ENCODE measurements at regions not wholly inside any gene's neighbourhood (a gene's known extent, or its start where the extent isn't known, plus 50 kb on each side); places are given as distances from the start of the nearest gene placed in this dataset.

DNA sequence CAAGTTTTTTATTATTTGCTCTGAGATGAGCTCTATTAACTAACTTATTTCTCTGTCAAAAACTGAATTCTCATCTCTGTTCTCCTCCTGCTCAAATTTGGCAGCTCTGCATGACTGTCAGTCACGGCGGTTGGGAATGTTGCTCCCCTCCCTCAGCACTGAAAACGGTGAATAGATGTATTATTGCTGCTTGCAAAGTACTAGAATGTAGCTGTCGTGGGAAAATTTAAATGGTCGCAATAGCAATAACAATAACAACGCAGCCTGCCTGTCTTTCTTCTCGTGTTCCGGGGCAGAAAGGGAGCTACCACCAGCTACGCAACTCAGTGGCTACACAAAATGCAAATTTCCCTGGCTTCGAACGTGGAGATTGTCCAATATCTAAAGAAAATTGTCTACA is 125.6 kb upstream of the FRY start:
- intact Hi-C loops (cut with DNase I; ENCODE audit: low total_unique reads), result no loop called here
- H3K4me3 ChIP-seq (ENCODE audit: low read depth, poor library complexity, severe bottlenecking), result no peak overlapping the region
- TF ChIP-seq POLR2A (IDR thresholded peaks at IDR 0.05) (no peak), CTCF (IDR thresholded peaks at IDR 0.05) (no peak)
- DNase-seq (ENCODE audit: low spot score in 2 of 2), result no peak
- 68 to 69% methylated on average over 11 of the region's 11 CpGs for WGBS, 2 donors

- WGBS, 2 donors, result 29 to 44% methylated on average over 4 of the region's 4 CpGs
- intact Hi-C loops (cut with DNase I; ENCODE audit: low total_unique reads), result no loop called here
- TF ChIP-seq CTCF (IDR thresholded peaks at IDR 0.05), result no peak
- no peak for TF ChIP-seq POLR2A (IDR thresholded peaks at IDR 0.05)
- peak in 1 of 2 donors; percentile 31 for DNase-seq (ENCODE audit: low spot score in 2 of 2)
- H3K4me3 ChIP-seq (ENCODE audit: low read depth, poor library complexity, severe bottlenecking), result no peak overlapping the region
These were observed 122.7 kb upstream of the FRY start for GRCh38 chr13:31908696-31909411.

DNA sequence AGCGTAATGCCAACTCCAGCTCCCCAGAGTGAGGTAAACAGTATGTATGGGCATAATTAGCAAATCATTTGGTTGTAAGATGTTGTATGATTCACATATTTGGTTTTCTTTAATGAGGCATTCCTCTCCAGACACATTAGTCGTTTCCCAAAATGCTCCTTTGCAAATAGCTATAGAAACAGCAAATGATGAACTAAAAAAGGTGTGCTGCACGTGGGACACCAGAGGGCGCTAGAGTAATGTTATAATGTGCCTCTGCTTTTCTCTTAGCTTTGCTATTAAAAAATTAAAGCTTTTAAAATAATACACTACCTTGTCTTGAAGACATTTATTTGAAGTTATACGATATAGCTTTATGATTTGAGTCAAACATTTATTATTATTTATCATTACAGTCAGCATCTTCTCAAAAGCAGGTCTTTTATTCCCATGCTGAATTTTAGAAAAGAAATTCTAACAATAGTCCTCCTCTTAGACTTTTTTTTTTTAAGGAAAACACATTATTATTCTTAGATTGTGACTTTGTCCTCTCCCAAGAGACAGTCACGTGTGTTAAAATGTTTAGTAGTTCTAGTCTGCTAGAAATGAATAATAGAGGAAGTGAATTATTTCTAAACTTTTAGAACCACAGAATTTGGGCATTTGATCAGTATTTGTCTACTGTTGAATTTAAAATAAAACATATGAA is 121.6 kb upstream of the FRY start:
- 13 to 16% methylated on average over 6 of the region's 6 CpGs for WGBS, 2 donors

DNA sequence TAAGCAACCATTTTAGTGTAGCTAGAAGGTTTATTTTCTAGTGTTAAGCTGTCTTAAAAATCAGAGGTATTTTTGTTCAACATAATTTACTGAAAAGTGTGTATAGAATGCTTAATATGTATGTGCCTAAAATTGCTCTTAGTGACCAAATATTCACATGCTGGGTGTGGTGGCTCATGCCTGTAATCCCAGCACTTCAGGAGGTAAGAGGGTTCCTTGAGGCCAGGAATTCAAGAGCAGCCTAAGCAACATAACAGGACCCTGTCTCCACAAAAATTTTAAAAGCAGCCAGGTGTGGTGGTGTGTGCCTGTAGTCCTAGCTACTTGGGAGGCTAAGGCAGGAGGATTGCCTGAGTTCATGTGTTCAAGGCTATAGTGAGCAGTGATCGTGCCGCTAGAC is 120.9 kb upstream of the FRY start:
- WGBS, 2 donors, result 98 to 100% methylated on average over 2 of the region's 2 CpGs
- no peak overlapping the region for H3K4me3 ChIP-seq (ENCODE audit: low read depth, poor library complexity, severe bottlenecking)
- intact Hi-C loops (cut with DNase I; ENCODE audit: low total_unique reads), result loop anchor here (5.0 kb wide), 1 partner anchor 402 kb away; no protein-coding TSS in a partner anchor
- TF ChIP-seq CTCF (IDR thresholded peaks at IDR 0.05) (no peak), POLR2A (IDR thresholded peaks at IDR 0.05) (no peak)
- no peak for DNase-seq (ENCODE audit: low spot score in 2 of 2)

More for the DNA sequence above, 121.6 kb upstream of the FRY start:
- peak in 1 of 2 donors; percentile 42 for DNase-seq (ENCODE audit: low spot score in 2 of 2)
- intact Hi-C loops (cut with DNase I; ENCODE audit: low total_unique reads), result loop anchor here (5.0 kb wide), 1 partner anchor 402 kb away; no protein-coding TSS in a partner anchor
- no peak overlapping the region for H3K4me3 ChIP-seq (ENCODE audit: low read depth, poor library complexity, severe bottlenecking)
- TF ChIP-seq POLR2A (IDR thresholded peaks at IDR 0.05) (no peak), CTCF (IDR thresholded peaks at IDR 0.05) (peak in 1 of 3 donors; percentile 59)

- H3K4me3 ChIP-seq (ENCODE audit: low read depth, poor library complexity, severe bottlenecking), result no peak overlapping the region
- DNase-seq (ENCODE audit: low spot score in 2 of 2), result no peak
- intact Hi-C loops (cut with DNase I; ENCODE audit: low total_unique reads), result loop anchor here (5.0 kb wide), 1 partner anchor 399 kb away; no protein-coding TSS in a partner anchor
- no peak for TF ChIP-seq CTCF (IDR thresholded peaks at IDR 0.05)
- no peak for TF ChIP-seq POLR2A (IDR thresholded peaks at IDR 0.05)
- WGBS, 2 donors, result 58 to 64% methylated on average over 2 of the region's 2 CpGs
These were observed 118.8 kb upstream of the FRY start for GRCh38 chr13:31912647-31913401.

All from lower leg skin (tissue), 4 donors.